HEK293 (cell line): ENCODE measurements at regions not wholly inside any gene's neighbourhood (a gene's known extent, or its start where the extent isn't known, plus 50 kb on each side); places are given as distances from the start of the nearest gene placed in this dataset.

Experiments used
- CTCF ChIA-PET: fragments of 350-600 bp; formaldehyde crosslinking; extraction: SDS; loops from one replicate; lab custom pipeline; 2021; ENCODE audit warnings: antibody characterized with exemption; lab: Yijun Ruan, JAX
- POLR2A ChIA-PET: fragments of 300-600 bp; formaldehyde crosslinking; extraction: SDS; loops from one replicate; lab custom pipeline; 2020; ENCODE audit warnings: antibody characterized with exemption, inconsistent platforms; lab: Yijun Ruan, JAX
- H3K27ac ChIP-seq: fragments of 200-500 bp; sonication (Bioruptor generic); 2 replicates; pipeline ENCODE4 v1.5.1; 2014; ENCODE audit warnings: low read depth, low read length, control low read depth, inconsistent platforms; ENCODE audit errors: extremely low read depth
- H3K36me3 ChIP-seq, 2 experiments: fragments of 200-500 bp in 1 of 2; sonication (Bioruptor generic) in 1 of 2; 1 replicate in 1 of 2; 2 replicates in 1 of 2; pipeline ENCODE4 v1.5.1; 2014 to 2017; ENCODE audit warnings: inconsistent platforms in 2 of 2, low read length in 2 of 2; ENCODE audit not compliant: control insufficient read depth in 2 of 2, insufficient read depth in 1 of 2
- H3K4me1 ChIP-seq: fragments of 200-500 bp; sonication (Bioruptor generic); 2 replicates; pipeline ENCODE4 v1.5.1; 2014; ENCODE audit warnings: mild to moderate bottlenecking, low read length, inconsistent platforms; ENCODE audit not compliant: control insufficient read depth, insufficient read depth
- H3K4me3 ChIP-seq: 2 replicates; pipeline ENCODE4 v1.5.1; 2011; ENCODE audit warnings: low read depth, mild to moderate bottlenecking, control low read depth, low read length, moderate library complexity
- H3K9me3 ChIP-seq: fragments of 200-500 bp; sonication (Bioruptor generic); 2 replicates; pipeline ENCODE4 v1.5.1; 2014; ENCODE audit warnings: low read depth, low read length, inconsistent platforms; ENCODE audit not compliant: control insufficient read depth, insufficient read depth
- EGR2 ChIP-seq: fragments of 450-650 bp; formaldehyde crosslinking; IDR thresholded peaks from 2 replicates; pipeline ENCODE4 v1.5.1; 2016; ENCODE audit warnings: low read depth, missing biosample characterization, missing genetic modification characterization
- HOXC10 ChIP-seq: sonication (generic); formaldehyde crosslinking; IDR thresholded peaks from 2 replicates; pipeline ENCODE4 v1.8.1; 2023; ENCODE audit warnings: mild to moderate bottlenecking, missing genetic modification reagents
- HOXD13 ChIP-seq: sonication (generic); formaldehyde crosslinking; IDR thresholded peaks from 2 replicates; pipeline ENCODE4 v1.8.0; 2022; ENCODE audit warnings: missing genetic modification reagents, borderline replicate concordance
- KLF10 ChIP-seq: fragments of 450-650 bp; IDR thresholded peaks from 2 replicates; pipeline ENCODE4 v1.5.1; 2018; ENCODE audit warnings: missing biosample characterization, mild to moderate bottlenecking, missing genetic modification characterization
- KLF16 ChIP-seq: fragments of 450-650 bp; formaldehyde crosslinking; IDR thresholded peaks from 2 replicates; pipeline ENCODE4 v1.5.1; 2017; ENCODE audit warnings: missing biosample characterization, missing genetic modification characterization
- PATZ1 ChIP-seq: fragments of 450-650 bp; formaldehyde crosslinking; IDR thresholded peaks from 2 replicates; pipeline ENCODE4 v1.5.1; 2016; ENCODE audit warnings: missing biosample characterization, missing genetic modification characterization
- RBAK ChIP-seq: fragments of 450-650 bp; formaldehyde crosslinking; IDR thresholded peaks from 2 replicates; pipeline ENCODE4 v1.5.1; 2016; ENCODE audit warnings: missing biosample characterization, missing genetic modification characterization
- SP3 ChIP-seq: fragments of 450-650 bp; formaldehyde crosslinking; IDR thresholded peaks from 2 replicates; pipeline ENCODE4 v1.5.1; 2016; ENCODE audit warnings: missing biosample characterization, missing genetic modification characterization
- TRIM28 ChIP-seq: IDR thresholded peaks from 2 replicates; pipeline ENCODE4 v1.6.1; 2011; ENCODE audit warnings: low read length, control low read depth, borderline replicate concordance
- WT1 ChIP-seq: fragments of 450-650 bp; formaldehyde crosslinking; IDR thresholded peaks from 2 replicates; pipeline ENCODE4 v1.5.1; 2016; ENCODE audit warnings: missing biosample characterization, missing genetic modification characterization
- ZBTB17 ChIP-seq: fragments of 450-650 bp; formaldehyde crosslinking; IDR thresholded peaks from 2 replicates; pipeline ENCODE4 v1.5.1; 2016; ENCODE audit warnings: missing biosample characterization, missing genetic modification characterization
- ZBTB21 ChIP-seq: fragments of 450-650 bp; formaldehyde crosslinking; IDR thresholded peaks from 2 replicates; pipeline ENCODE4 v1.5.1; 2017; ENCODE audit warnings: missing biosample characterization, missing genetic modification characterization
- ZNF121 ChIP-seq: fragments of 450-650 bp; formaldehyde crosslinking; IDR thresholded peaks from 2 replicates; pipeline ENCODE4 v1.5.1; 2016; ENCODE audit warnings: missing biosample characterization, missing genetic modification characterization
- ZNF157 ChIP-seq: fragments of 450-650 bp; formaldehyde crosslinking; IDR thresholded peaks from 2 replicates; pipeline ENCODE4 v1.5.1; 2016; ENCODE audit warnings: missing biosample characterization, missing genetic modification characterization
- ZNF184 ChIP-seq: fragments of 450-650 bp; IDR thresholded peaks from 2 replicates; pipeline ENCODE4 v1.5.1; 2018; ENCODE audit warnings: missing biosample characterization, mild to moderate bottlenecking, missing genetic modification characterization
- ZNF221 ChIP-seq: fragments of 450-650 bp; formaldehyde crosslinking; IDR thresholded peaks from 2 replicates; pipeline ENCODE4 v1.5.1; 2017; ENCODE audit warnings: missing biosample characterization, missing genetic modification characterization, borderline replicate concordance
- ZNF223 ChIP-seq: fragments of 450-650 bp; formaldehyde crosslinking; IDR thresholded peaks from 2 replicates; pipeline ENCODE4 v1.5.1; 2016; ENCODE audit warnings: missing biosample characterization, missing genetic modification characterization
- ZNF24 ChIP-seq: fragments of 450-650 bp; formaldehyde crosslinking; IDR thresholded peaks from 2 replicates; pipeline ENCODE4 v1.5.1; 2016; ENCODE audit warnings: missing biosample characterization, missing genetic modification characterization
- ZNF473 ChIP-seq: fragments of 450-650 bp; formaldehyde crosslinking; IDR thresholded peaks from 2 replicates; pipeline ENCODE4 v1.5.1; 2017; ENCODE audit warnings: missing biosample characterization, missing genetic modification characterization
- ZNF514 ChIP-seq: fragments of 450-650 bp; formaldehyde crosslinking; IDR thresholded peaks from 2 replicates; pipeline ENCODE4 v1.5.1; 2016; ENCODE audit warnings: missing biosample characterization, missing genetic modification characterization
- ZNF521 ChIP-seq: fragments of 450-650 bp; formaldehyde crosslinking; IDR thresholded peaks from 2 replicates; pipeline ENCODE4 v1.5.1; 2017; ENCODE audit warnings: missing biosample characterization, mild to moderate bottlenecking, missing genetic modification characterization
- ZNF664 ChIP-seq: fragments of 450-650 bp; formaldehyde crosslinking; IDR thresholded peaks from 2 replicates; pipeline ENCODE4 v1.5.1; 2016; ENCODE audit warnings: missing biosample characterization, missing genetic modification characterization
- ZNF677 ChIP-seq: fragments of 450-650 bp; IDR thresholded peaks from 2 replicates; pipeline ENCODE4 v1.5.0; 2018; ENCODE audit warnings: missing biosample characterization, mild to moderate bottlenecking, missing genetic modification characterization, moderate library complexity
- ZNF701 ChIP-seq: fragments of 450-650 bp; formaldehyde crosslinking; IDR thresholded peaks from 2 replicates; pipeline ENCODE4 v1.5.1; 2016; ENCODE audit warnings: missing biosample characterization, missing genetic modification characterization
- ZNF776 ChIP-seq: fragments of 450-650 bp; formaldehyde crosslinking; IDR thresholded peaks from 2 replicates; pipeline ENCODE4 v1.5.0; 2017; ENCODE audit warnings: missing biosample characterization, missing genetic modification characterization, borderline replicate concordance
- ZNF785 ChIP-seq: fragments of 450-650 bp; formaldehyde crosslinking; IDR thresholded peaks from 2 replicates; pipeline ENCODE4 v1.5.1; 2016; ENCODE audit warnings: missing biosample characterization, missing genetic modification characterization
- TF ChIP-seq, protein P1 (sequence below): fragments of 450-650 bp; formaldehyde crosslinking; IDR thresholded peaks from 2 replicates; pipeline ENCODE4 v1.5.1; 2017; ENCODE audit warnings: missing biosample characterization, missing genetic modification characterization
- TF ChIP-seq, protein P2 (sequence below): fragments of 450-650 bp; formaldehyde crosslinking; IDR thresholded peaks from 2 replicates; pipeline ENCODE4 v1.5.1; 2017; ENCODE audit warnings: missing biosample characterization, missing genetic modification characterization
- TF ChIP-seq, protein P3 (sequence below): fragments of 450-650 bp; formaldehyde crosslinking; IDR thresholded peaks from 2 replicates; pipeline ENCODE4 v1.5.0; 2017; ENCODE audit warnings: missing biosample characterization, missing genetic modification characterization, borderline replicate concordance

DNA sequence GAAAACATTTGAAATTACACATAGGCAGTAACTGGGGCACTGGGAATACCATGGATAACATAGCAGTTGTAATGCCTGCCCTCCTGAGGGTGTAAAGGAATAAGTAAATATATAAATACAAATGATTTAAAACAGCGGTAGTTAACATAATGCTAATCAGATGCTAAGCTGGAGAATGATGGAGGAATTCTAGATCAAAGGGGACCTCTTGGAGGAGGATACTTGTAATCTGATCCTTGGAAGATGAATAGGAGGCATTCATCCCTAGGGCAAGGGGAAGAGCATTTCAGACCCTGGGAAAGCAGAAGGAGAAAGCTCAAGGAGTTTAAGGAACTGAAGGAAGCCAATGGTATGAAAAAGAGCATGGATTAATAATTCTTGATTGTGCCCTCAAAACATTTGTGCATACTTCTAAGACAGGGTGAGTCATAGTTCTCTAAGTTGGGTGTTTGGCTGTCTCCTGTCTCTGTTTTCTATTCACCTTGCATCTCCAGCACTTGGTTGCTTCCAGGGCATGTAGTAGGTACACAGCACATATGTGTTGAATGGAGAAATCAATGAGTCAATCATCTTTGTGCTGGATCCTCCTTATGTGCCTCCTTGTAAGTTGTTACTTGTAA lies 54.8 kb upstream of the PLPP4 start (continued):
- TF ChIP-seq ZNF776 (tag by site-specific recombination): no peak
- TF ChIP-seq, protein P1, sequence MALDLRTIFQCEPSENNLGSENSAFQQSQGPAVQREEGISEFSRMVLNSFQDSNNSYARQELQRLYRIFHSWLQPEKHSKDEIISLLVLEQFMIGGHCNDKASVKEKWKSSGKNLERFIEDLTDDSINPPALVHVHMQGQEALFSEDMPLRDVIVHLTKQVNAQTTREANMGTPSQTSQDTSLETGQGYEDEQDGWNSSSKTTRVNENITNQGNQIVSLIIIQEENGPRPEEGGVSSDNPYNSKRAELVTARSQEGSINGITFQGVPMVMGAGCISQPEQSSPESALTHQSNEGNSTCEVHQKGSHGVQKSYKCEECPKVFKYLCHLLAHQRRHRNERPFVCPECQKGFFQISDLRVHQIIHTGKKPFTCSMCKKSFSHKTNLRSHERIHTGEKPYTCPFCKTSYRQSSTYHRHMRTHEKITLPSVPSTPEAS: no peak
- no peak for TF ChIP-seq ZBTB21 (tag by site-specific recombination)

DNA sequence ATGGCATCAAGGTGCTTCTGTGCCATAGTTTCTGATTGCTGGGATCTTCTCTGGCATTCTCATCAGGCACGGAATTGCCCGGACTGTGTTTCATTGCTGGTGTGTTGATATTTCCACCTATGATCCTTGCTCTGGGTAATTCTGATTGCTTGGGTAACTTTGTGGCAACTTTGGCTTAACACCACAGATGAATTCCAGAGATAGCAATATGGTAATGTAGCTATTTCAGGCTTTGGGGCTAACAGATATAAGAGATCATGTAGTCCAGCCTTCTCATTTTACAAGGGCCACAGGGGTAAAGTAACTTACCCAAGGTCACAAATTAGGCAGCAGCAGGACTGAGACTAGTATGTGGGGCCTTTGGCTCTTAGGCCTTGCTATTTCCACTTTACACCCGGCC lies 53.9 kb upstream of the PLPP4 start:
- Histone ChIP-seq H3K4me1 (no peaks in the 10 kb centered on the region), H3K27ac (no peak overlapping the region), H3K36me3 (no peaks in the 10 kb centered on the region), H3K9me3 (no peaks in the 10 kb centered on the region), H3K4me3 (no peak overlapping the region)
- ChIA-PET CTCF (interaction anchor here (0.6 kb wide), 1 partner anchor 190 kb away, joined by 5 read pairs; no protein-coding TSS in a partner anchor), POLR2A (no interaction called here)
- TF ChIP-seq KLF16 (tag by site-specific recombination) (no peak), PATZ1 (tag by site-specific recombination) (no peak), TRIM28 (no peak), ZNF24 (tag by site-specific recombination) (no peak), EGR2 (tag by site-specific recombination) (no peak), ZNF223 (tag by site-specific recombination) (no peak), SP3 (tag by site-specific recombination) (no peak), ZNF514 (tag by site-specific recombination) (no peak), ZNF785 (tag by site-specific recombination) (no peak), ZNF184 (tag by site-specific recombination) (no peak), RBAK (tag by site-specific recombination) (no peak), ZBTB17 (no peak)

- no peak overlapping the region for H3K4me3 ChIP-seq
- ChIA-PET CTCF (interaction anchor here (1.5 kb wide), 1 partner anchor 17 kb away, joined by 5 read pairs; no protein-coding TSS in a partner anchor), POLR2A (no interaction called here)
- H3K27ac ChIP-seq: no peak overlapping the region
- no peaks in the 10 kb centered on the region for H3K36me3 ChIP-seq
- H3K4me1 ChIP-seq: no peaks in the 10 kb centered on the region
- H3K9me3 ChIP-seq: no peaks in the 10 kb centered on the region
- TF ChIP-seq, protein P2, sequence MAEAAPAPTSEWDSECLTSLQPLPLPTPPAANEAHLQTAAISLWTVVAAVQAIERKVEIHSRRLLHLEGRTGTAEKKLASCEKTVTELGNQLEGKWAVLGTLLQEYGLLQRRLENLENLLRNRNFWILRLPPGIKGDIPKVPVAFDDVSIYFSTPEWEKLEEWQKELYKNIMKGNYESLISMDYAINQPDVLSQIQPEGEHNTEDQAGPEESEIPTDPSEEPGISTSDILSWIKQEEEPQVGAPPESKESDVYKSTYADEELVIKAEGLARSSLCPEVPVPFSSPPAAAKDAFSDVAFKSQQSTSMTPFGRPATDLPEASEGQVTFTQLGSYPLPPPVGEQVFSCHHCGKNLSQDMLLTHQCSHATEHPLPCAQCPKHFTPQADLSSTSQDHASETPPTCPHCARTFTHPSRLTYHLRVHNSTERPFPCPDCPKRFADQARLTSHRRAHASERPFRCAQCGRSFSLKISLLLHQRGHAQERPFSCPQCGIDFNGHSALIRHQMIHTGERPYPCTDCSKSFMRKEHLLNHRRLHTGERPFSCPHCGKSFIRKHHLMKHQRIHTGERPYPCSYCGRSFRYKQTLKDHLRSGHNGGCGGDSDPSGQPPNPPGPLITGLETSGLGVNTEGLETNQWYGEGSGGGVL: no peak
- TF ChIP-seq ZNF157 (tag by site-specific recombination) (no peak), HOXD13 (CRISPR knock-in tag) (no peak), ZNF701 (tag by site-specific recombination) (no peak), WT1 (no peak), ZNF473 (no peak), ZNF521 (tag by site-specific recombination) (no peak), ZNF677 (tag by site-specific recombination) (no peak), HOXC10 (no peak), ZNF24 (tag by site-specific recombination) (no peak), KLF16 (tag by site-specific recombination) (no peak), ZBTB17 (no peak), ZNF221 (tag by site-specific recombination) (no peak), ZNF664 (tag by site-specific recombination) (no peak), ZNF121 (no peak), KLF10 (tag by site-specific recombination) (no peak)
- TF ChIP-seq, protein P3, sequence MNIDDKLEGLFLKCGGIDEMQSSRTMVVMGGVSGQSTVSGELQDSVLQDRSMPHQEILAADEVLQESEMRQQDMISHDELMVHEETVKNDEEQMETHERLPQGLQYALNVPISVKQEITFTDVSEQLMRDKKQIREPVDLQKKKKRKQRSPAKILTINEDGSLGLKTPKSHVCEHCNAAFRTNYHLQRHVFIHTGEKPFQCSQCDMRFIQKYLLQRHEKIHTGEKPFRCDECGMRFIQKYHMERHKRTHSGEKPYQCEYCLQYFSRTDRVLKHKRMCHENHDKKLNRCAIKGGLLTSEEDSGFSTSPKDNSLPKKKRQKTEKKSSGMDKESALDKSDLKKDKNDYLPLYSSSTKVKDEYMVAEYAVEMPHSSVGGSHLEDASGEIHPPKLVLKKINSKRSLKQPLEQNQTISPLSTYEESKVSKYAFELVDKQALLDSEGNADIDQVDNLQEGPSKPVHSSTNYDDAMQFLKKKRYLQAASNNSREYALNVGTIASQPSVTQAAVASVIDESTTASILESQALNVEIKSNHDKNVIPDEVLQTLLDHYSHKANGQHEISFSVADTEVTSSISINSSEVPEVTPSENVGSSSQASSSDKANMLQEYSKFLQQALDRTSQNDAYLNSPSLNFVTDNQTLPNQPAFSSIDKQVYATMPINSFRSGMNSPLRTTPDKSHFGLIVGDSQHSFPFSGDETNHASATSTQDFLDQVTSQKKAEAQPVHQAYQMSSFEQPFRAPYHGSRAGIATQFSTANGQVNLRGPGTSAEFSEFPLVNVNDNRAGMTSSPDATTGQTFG (tag by site-specific recombination): no peak
Observed at GRCh38 chr10:120406376-120406775, 50.7 kb upstream of the PLPP4 start.
